Stomach (tissue), 8 donors: ENCODE measurements at regions not wholly inside any gene's neighbourhood (a gene's known extent, or its start where the extent isn't known, plus 50 kb on each side); places are given as distances from the start of the nearest gene placed in this dataset.
A peak's percentile ranks its signal among the peaks of the same experiment; 100 is the strongest.

Experiments used
- DNase-seq, 2 donors: peaks; one replicate each; pipeline versions ENCODE4 v3.0.0 to v3.0.0-alpha.2; 2013 to 2019
- H3K27ac ChIP-seq, 5 donors: fragments of 200-600 bp in 4 of 5; sonication (generic) in 4 of 5; one replicate each; pipeline ENCODE4 v1.5.1; 2013 to 2019; ENCODE audit warnings: mild to moderate bottlenecking in 1 of 5, moderate library complexity in 1 of 5
- H3K27me3 ChIP-seq, 3 donors: fragments of 200-600 bp; sonication (generic); one replicate each; pipeline ENCODE4 v1.5.1; 2017 to 2019; ENCODE audit warnings: mixed run types in 1 of 3
- H3K36me3 ChIP-seq, 4 donors: fragments of 200-600 bp; sonication (generic); 1 replicate in 3 of 4; 2 replicates in 1 of 4; pipeline ENCODE4 v1.5.1; 2016 to 2019
- H3K4me1 ChIP-seq, 4 donors: fragments of 200-600 bp; sonication (generic); one replicate each; pipeline ENCODE4 v1.5.1; 2016 to 2019
- H3K4me3 ChIP-seq, 4 donors: fragments of 200-600 bp; sonication (generic) in 3 of 4; one replicate each; pipeline ENCODE4 v1.5.1; 2016 to 2019; ENCODE audit warnings: mild to moderate bottlenecking in 1 of 4
- H3K9me3 ChIP-seq, 4 donors: fragments of 200-600 bp; sonication (generic); one replicate each; pipeline ENCODE4 v1.5.1; 2016 to 2019
- EP300 ChIP-seq: sonication (generic); formaldehyde crosslinking; IDR thresholded peaks from one replicate; pipeline ENCODE4 v1.6.1; 2017; ENCODE audit warnings: antibody characterized with exemption
- POLR2A ChIP-seq, 4 donors: fragments of 450-650 bp; IDR thresholded peaks; one replicate each; pipeline ENCODE4 v1.6.1; 2016; ENCODE audit warnings: antibody characterized with exemption in 4 of 4, control low read depth in 2 of 4, mild to moderate bottlenecking in 1 of 4, moderate library complexity in 1 of 4
- POLR2AphosphoS5 ChIP-seq, 3 donors: sonication (generic); formaldehyde crosslinking; IDR thresholded peaks; one replicate each; pipeline ENCODE4 v1.6.1; 2016; ENCODE audit warnings: antibody characterized with exemption in 3 of 3
- WGBS, 5 donors: extraction: QIAGEN DNeasy Blood & Tissue Kit in 3 of 5; methylation state at CpG; one replicate each; pipeline versions ENCODE4 v1.1.5 to v1.1.7; 2013 to 2018; 5-methylcytosine and 5-hydroxymethylcytosine counted together
- intact Hi-C: fragments of 100-400 bp; cut with DNase I; formaldehyde crosslinking; loops from one replicate; pipeline ENCODE4 v1.15.1; 2023; ENCODE audit warnings: low total_unique reads
- TF ChIP-seq, protein P1 (sequence below), 7 experiments: fragments of 450-650 bp in 4 of 7; fragments of 200-600 bp in 3 of 7; sonication (generic) in 3 of 7; IDR thresholded peaks; one replicate each; pipeline ENCODE4 v1.5.1; 2016 to 2019; ENCODE audit warnings: antibody characterized with exemption in 7 of 7, control low read depth in 2 of 7, mild to moderate bottlenecking in 1 of 7
- donor health status: healthy with polysubstance abuse.
- donor health status: Bipolar disorder and iron deficiency.
- donor health status: healthy.

DNA sequence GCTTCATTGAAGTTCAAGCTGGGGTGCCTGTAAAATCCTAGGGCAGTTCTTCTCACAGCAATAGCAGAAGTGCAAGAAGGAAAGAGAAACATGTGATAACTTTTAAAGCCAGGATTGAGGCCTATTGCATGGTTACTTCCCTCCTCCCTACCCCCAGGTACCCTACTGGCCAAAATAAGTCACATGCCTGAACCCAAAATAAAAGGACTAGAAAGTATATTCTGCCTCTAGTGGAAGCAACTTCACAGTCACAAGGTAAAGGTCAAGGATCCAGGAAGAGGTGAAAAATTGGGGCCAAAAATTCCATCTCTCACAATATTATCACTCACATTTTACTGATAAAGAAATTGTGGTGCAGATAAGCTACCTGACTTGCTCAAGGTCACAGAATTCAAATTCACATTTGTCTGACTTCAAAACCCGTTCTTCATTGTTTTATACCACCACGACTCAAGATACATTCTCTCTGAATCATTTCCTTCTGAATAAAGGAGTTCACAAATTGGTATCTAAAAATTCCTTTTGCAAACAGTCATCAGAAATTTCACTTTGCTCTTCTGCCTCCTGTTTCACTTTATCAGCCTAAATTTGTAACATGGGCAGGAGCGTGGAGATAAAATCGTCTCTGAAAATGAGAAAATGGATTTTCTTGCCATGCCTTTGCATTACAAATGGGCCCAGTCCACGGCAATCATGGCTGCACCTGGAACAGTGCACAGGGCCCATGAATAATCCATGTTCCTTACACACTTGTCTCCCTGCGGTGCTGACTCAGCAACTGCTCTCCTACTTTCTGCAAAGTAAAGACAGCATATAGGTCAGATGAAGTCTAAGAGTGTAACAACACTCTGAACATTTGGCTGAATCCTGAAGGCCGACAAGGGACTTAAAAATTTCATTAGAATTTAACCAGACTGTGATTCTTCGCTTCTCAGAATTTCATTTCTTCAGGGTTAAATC lies 485.3 kb upstream of the NFIA start:
- TF ChIP-seq, protein P1, sequence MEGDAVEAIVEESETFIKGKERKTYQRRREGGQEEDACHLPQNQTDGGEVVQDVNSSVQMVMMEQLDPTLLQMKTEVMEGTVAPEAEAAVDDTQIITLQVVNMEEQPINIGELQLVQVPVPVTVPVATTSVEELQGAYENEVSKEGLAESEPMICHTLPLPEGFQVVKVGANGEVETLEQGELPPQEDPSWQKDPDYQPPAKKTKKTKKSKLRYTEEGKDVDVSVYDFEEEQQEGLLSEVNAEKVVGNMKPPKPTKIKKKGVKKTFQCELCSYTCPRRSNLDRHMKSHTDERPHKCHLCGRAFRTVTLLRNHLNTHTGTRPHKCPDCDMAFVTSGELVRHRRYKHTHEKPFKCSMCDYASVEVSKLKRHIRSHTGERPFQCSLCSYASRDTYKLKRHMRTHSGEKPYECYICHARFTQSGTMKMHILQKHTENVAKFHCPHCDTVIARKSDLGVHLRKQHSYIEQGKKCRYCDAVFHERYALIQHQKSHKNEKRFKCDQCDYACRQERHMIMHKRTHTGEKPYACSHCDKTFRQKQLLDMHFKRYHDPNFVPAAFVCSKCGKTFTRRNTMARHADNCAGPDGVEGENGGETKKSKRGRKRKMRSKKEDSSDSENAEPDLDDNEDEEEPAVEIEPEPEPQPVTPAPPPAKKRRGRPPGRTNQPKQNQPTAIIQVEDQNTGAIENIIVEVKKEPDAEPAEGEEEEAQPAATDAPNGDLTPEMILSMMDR (IDR thresholded peaks at IDR 0.05) = no peak
- TF ChIP-seq EP300 (no peak), POLR2AphosphoS5 (IDR thresholded peaks at IDR 0.05) (no peak), POLR2A (IDR thresholded peaks at IDR 0.05) (no peak)
- Histone ChIP-seq H3K27ac (no peak overlapping the region), H3K36me3 (no peaks in the 10 kb centered on the region), H3K27me3 (no peaks in the 10 kb centered on the region), H3K4me1 (peaks cover 0 to 3% (median 0%) of the 10 kb centered on the region in 4 donors), H3K9me3 (peaks cover 0 to 10% (median 0%) of the 10 kb centered on the region in 4 donors), H3K4me3 (no peak overlapping the region)
- 65 to 86% (median 73%) methylated on average over 8 of the region's 8 CpGs for WGBS, 5 donors
- intact Hi-C loops = no loop called here
- DNase-seq = no peak

DNA sequence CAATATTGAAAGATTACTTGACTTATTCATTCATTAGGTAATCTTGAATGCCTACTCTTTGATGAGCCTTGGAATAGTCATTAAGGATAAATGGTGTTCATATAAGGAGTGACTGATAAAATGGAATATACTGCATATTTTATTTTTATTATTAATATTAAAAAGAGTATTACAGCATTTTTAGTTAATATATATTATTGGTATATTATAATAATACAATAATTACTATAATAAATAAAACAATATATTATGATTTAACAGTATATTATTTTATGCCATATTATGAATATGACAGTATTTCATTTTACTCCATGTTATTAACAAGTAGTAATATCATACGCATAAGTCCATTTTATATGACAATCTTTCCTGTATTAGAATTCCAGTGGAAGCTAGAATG lies 490.8 kb upstream of the NFIA start:
- 91 to 100% (median 95%) methylated on average over 1 of the region's 1 CpG for WGBS, 5 donors
- intact Hi-C loops = no loop called here

DNA sequence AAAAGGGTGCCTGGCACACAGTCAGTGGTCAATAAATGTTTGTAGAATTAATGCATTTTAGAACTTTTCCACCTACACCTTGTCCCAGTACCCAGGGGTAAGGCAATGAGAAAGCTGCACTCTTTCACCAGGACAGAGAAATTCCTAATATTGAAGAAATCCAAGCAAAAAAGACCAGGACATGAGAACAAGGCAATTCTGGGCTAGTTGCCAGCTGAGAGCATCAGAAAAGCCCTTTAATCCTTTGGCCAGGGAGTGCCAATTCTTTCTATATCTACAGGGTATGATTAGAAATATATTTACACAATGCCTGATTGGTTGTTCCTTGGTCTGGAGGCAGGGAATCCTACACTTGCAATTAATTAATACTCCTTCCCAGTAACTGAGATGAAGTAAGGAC lies 492.4 kb upstream of the NFIA start:
- TF ChIP-seq, protein P1 (IDR thresholded peaks at IDR 0.05) = no peak
- TF ChIP-seq POLR2A (IDR thresholded peaks at IDR 0.05) (no peak), EP300 (no peak), POLR2AphosphoS5 (IDR thresholded peaks at IDR 0.05) (no peak)
- Histone ChIP-seq H3K9me3 (no peaks in the 10 kb centered on the region), H3K36me3 (no peaks in the 10 kb centered on the region), H3K4me3 (no peak overlapping the region), H3K27me3 (no peaks in the 10 kb centered on the region), H3K27ac (no peak overlapping the region), H3K4me1 (no peaks in the 10 kb centered on the region)
- intact Hi-C loops = no loop called here
- DNase-seq = peak in 1 of 2 donors; percentile 37

More for the DNA sequence above, 490.8 kb upstream of the NFIA start:
- TF ChIP-seq, protein P1 (IDR thresholded peaks at IDR 0.05) = no peak
- TF ChIP-seq POLR2AphosphoS5 (IDR thresholded peaks at IDR 0.05) = no peak
- TF ChIP-seq POLR2A (IDR thresholded peaks at IDR 0.05) = no peak
- TF ChIP-seq EP300 = no peak
- peaks cover 0 to 7% (median 0%) of the 10 kb centered on the region in 4 donors for H3K9me3 ChIP-seq
- H3K36me3 ChIP-seq = no peaks in the 10 kb centered on the region
- H3K27ac ChIP-seq = no peak overlapping the region
- H3K4me3 ChIP-seq = no peak overlapping the region
- no peak for DNase-seq
- no peaks in the 10 kb centered on the region for H3K4me1 ChIP-seq
- H3K27me3 ChIP-seq = no peaks in the 10 kb centered on the region

DNA sequence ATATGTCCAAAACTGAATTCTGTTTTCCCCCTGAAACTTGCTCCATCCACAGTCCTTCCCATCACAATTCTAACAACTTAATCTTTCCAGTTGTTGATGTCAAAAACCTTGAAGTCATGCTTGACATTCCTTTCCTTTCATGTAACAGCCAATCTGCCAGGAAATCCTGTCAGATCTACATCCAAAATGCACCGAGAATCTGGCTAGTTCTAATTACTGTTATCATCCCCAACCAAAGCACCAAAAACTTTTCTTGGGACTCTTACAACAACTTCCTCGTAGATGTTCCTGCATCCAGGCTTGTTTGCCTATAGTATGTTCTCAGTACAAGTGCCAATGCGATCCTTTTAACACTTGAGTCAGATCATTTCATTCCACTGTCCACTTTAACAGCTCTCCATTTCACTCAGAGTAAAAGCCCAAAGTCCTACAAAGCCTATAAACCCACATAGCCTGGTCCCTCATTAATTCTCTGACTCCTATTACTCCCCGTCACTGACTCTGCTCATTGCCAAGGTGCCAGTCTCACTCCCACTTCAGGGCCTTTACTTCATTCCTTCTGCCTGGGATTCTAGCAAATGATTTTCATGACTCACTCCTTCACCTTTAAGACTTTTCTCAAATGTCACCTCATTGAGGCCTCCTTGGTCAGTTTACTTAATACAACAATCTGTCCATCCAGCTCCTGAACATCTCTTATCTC lies 493.2 kb upstream of the NFIA start:
- Histone ChIP-seq H3K27ac (no peak overlapping the region), H3K36me3 (no peaks in the 10 kb centered on the region), H3K27me3 (no peaks in the 10 kb centered on the region), H3K4me3 (no peak overlapping the region), H3K4me1 (no peaks in the 10 kb centered on the region), H3K9me3 (peaks cover 0 to 5% (median 4%) of the 10 kb centered on the region in 4 donors)
- 59 to 68% (median 64%) methylated on average over 4 of the region's 4 CpGs for WGBS, 5 donors
- no peak for DNase-seq
- intact Hi-C loops = no loop called here
- TF ChIP-seq, protein P1 (IDR thresholded peaks at IDR 0.05) = no peak
- no peak for TF ChIP-seq POLR2A (IDR thresholded peaks at IDR 0.05)
- no peak for TF ChIP-seq EP300
- TF ChIP-seq POLR2AphosphoS5 (IDR thresholded peaks at IDR 0.05) = no peak
